Ishikawa (cell line): ENCODE measurements at regions not wholly inside any gene's neighbourhood (a gene's known extent, or its start where the extent isn't known, plus 50 kb on each side); places are given as distances from the start of the nearest gene placed in this dataset.

ENCODE experiments used
- CEBPB ChIP-seq: IDR thresholded peaks from 2 replicates; pipeline ENCODE4 v1.6.1; 2012
- CREB1 ChIP-seq: IDR thresholded peaks from 2 replicates; pipeline ENCODE4 v1.6.1; 2012; ENCODE audit warnings: low read depth
- EGR1 ChIP-seq: IDR thresholded peaks from 2 replicates; pipeline ENCODE4 v1.6.1; 2012
- EP300 ChIP-seq: IDR thresholded peaks from 2 replicates; pipeline ENCODE4 v1.6.1; 2012; ENCODE audit warnings: borderline replicate concordance
- FOXM1 ChIP-seq: IDR thresholded peaks from 2 replicates; pipeline ENCODE4 v1.6.1; 2012; ENCODE audit warnings: low read depth, borderline replicate concordance
- MAX ChIP-seq: IDR thresholded peaks from 2 replicates; pipeline ENCODE4 v1.6.1; 2012
- NFIC ChIP-seq: IDR thresholded peaks from 2 replicates; pipeline ENCODE4 v1.6.1; 2012
- RAD21 ChIP-seq: IDR thresholded peaks from 2 replicates; pipeline ENCODE4 v1.6.1; 2012; ENCODE audit warnings: low read depth
- REST ChIP-seq: IDR thresholded peaks from 2 replicates; pipeline ENCODE4 v1.6.1; 2012; ENCODE audit warnings: low read depth, mild to moderate bottlenecking
- TAF1 ChIP-seq: IDR thresholded peaks from 2 replicates; pipeline ENCODE4 v1.6.1; 2012; ENCODE audit warnings: low read depth, mild to moderate bottlenecking
- TCF12 ChIP-seq: IDR thresholded peaks from 2 replicates; pipeline ENCODE4 v1.6.1; 2012; ENCODE audit warnings: low read depth
- TEAD4 ChIP-seq: IDR thresholded peaks from 2 replicates; pipeline ENCODE4 v1.6.1; 2012
- USF1 ChIP-seq: IDR thresholded peaks from 2 replicates; pipeline ENCODE4 v1.6.1; 2012
- YY1 ChIP-seq: IDR thresholded peaks from 2 replicates; pipeline ENCODE4 v1.6.1; 2012; ENCODE audit warnings: low read depth
- ZBTB7A ChIP-seq: IDR thresholded peaks from 2 replicates; pipeline ENCODE4 v1.6.1; 2012; ENCODE audit warnings: low read depth

- TF ChIP-seq RAD21 (no peak), REST (no peak), CREB1 (no peak), YY1 (no peak), EP300 (no peak), NFIC (no peak), FOXM1 (no peak), TEAD4 (no peak), MAX (no peak), TAF1 (no peak), CEBPB (no peak), EGR1 (no peak), ZBTB7A (no peak), USF1 (no peak), TCF12 (no peak)
Measured at GRCh38 chr13:85377783-85378182, 421.4 kb downstream of the SLITRK6 start.

DNA sequence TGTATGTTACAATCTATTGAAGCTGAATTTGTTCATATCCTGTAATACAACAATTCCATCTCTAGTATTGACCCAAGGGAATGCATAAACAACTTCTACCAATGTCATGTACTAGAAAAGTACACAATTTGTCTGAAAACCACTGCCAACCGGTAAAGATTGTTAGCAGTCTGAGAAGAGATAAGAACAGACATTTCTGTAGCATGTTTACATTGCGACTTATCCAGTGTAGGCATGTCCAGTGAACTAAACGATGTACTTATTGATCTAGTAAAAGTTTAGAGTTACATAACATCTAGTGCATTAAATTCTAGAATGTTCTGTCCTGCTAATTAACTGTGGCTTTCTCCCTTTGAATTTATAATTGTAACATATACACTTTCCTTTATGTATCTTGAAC is 425.9 kb downstream of the SLITRK6 start:
- TF ChIP-seq EP300 = no peak
- TF ChIP-seq TAF1 = no peak
- TF ChIP-seq CEBPB = no peak
- no peak for TF ChIP-seq EGR1
- TF ChIP-seq CREB1 = no peak
- no peak for TF ChIP-seq USF1
- no peak for TF ChIP-seq ZBTB7A
- TF ChIP-seq YY1 = no peak
- TF ChIP-seq MAX = no peak
- TF ChIP-seq RAD21 = no peak
- no peak for TF ChIP-seq TCF12
- no peak for TF ChIP-seq TEAD4
- TF ChIP-seq FOXM1 = no peak
- no peak for TF ChIP-seq NFIC
- TF ChIP-seq REST = no peak

GRCh38 chr13:85371254-85371653 is 428.0 kb downstream of the SLITRK6 start:
- TF ChIP-seq ZBTB7A (no peak), USF1 (no peak), CEBPB (no peak), EP300 (no peak), REST (no peak), CREB1 (no peak), TAF1 (no peak), NFIC (no peak), FOXM1 (no peak), RAD21 (no peak), YY1 (no peak), EGR1 (no peak), TEAD4 (no peak), TCF12 (no peak)

DNA sequence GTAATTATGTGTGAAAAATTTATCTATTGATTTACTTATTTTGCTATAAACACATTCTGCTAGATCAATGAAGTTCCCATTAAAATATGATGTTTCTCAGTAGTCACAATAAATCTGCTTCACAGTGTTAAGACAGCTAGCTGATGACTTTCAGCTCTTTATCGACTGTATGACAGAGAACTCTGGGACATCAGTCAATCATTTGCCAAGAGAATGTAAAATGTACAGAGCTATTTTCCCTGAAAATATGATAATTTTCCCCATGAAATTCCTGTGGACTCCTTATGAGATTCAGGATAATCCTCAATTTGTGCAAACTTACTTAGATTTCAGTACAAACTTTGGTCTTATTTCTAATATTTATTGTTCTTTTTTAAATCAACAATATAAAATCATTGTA is 430.5 kb downstream of the SLITRK6 start:
- TF ChIP-seq RAD21 (no peak), NFIC (no peak), USF1 (no peak), EGR1 (no peak), FOXM1 (no peak), REST (no peak), TAF1 (no peak), EP300 (no peak)
